Kidney epithelial cell (primary cell): ENCODE measurements at regions not wholly inside any gene's neighbourhood (a gene's known extent, or its start where the extent isn't known, plus 50 kb on each side); places are given as distances from the start of the nearest gene placed in this dataset.

Source experiments
- DNase-seq: peaks from one replicate; pipeline ENCODE4 v3.0.0-alpha.2; 2010; ENCODE audit warnings: low read depth
- H3K27me3 ChIP-seq: 2 replicates; pipeline ENCODE4 v1.6.0; 2011; ENCODE audit warnings: low read length; ENCODE audit not compliant: control insufficient read depth, insufficient read depth
- H3K36me3 ChIP-seq: 2 replicates; pipeline ENCODE4 v1.5.1; 2011; ENCODE audit warnings: low read length; ENCODE audit not compliant: control insufficient read depth, insufficient read depth
- H3K4me3 ChIP-seq: 2 replicates; pipeline ENCODE4 v1.5.1; 2011; ENCODE audit warnings: low read depth, mild to moderate bottlenecking, control low read depth, low read length
- CTCF ChIP-seq: IDR thresholded peaks from 2 replicates; pipeline ENCODE4 v1.5.1; 2011; ENCODE audit warnings: mild to moderate bottlenecking, moderate library complexity, low read length, control low read depth, inconsistent platforms; ENCODE audit not compliant: insufficient read depth, poor library complexity, severe bottlenecking

GRCh38 chr12:4215229-4216186, 58.1 kb upstream of the CCND2 start:
- Histone ChIP-seq H3K4me3 (no peak overlapping the region), H3K27me3 (no peaks in the 10 kb centered on the region), H3K36me3 (no peaks in the 10 kb centered on the region)
- no peak for DNase-seq
- no peak for TF ChIP-seq CTCF

- Histone ChIP-seq H3K4me3 (no peak overlapping the region), H3K36me3 (no peaks in the 10 kb centered on the region), H3K27me3 (no peaks in the 10 kb centered on the region)
- DNase-seq: no peak
- TF ChIP-seq CTCF: no peak
Measured at GRCh38 chr12:4214877-4215228, 58.7 kb upstream of the CCND2 start.

- no peaks in the 10 kb centered on the region for H3K36me3 ChIP-seq
- no peak for DNase-seq
- no peak overlapping the region for H3K4me3 ChIP-seq
- H3K27me3 ChIP-seq: no peaks in the 10 kb centered on the region
- TF ChIP-seq CTCF: no peak
Measured at GRCh38 chr12:4213471-4213870, 60.1 kb upstream of the CCND2 start.

GRCh38 chr12:4212845-4213244, 60.7 kb upstream of the CCND2 start:
- H3K27me3 ChIP-seq: no peaks in the 10 kb centered on the region
- no peak for DNase-seq

GRCh38 chr12:4211372-4211771, 62.2 kb upstream of the CCND2 start:
- TF ChIP-seq CTCF: no peak
- no peak for DNase-seq
- no peak overlapping the region for H3K4me3 ChIP-seq
- H3K27me3 ChIP-seq: no peaks in the 10 kb centered on the region
- H3K36me3 ChIP-seq: no peaks in the 10 kb centered on the region

More at GRCh38 chr12:4212845-4213244, 60.7 kb upstream of the CCND2 start:
- no peak for TF ChIP-seq CTCF
- Histone ChIP-seq H3K36me3 (no peaks in the 10 kb centered on the region), H3K4me3 (no peak overlapping the region)

GRCh38 chr12:4210183-4210582, 63.4 kb upstream of the CCND2 start:
- DNase-seq: no peak
- Histone ChIP-seq H3K27me3 (no peaks in the 10 kb centered on the region), H3K4me3 (no peak overlapping the region), H3K36me3 (no peaks in the 10 kb centered on the region)
- no peak for TF ChIP-seq CTCF
